H7 (cell line): ENCODE measurements at regions not wholly inside any gene's neighbourhood (a gene's known extent, or its start where the extent isn't known, plus 50 kb on each side); places are given as distances from the start of the nearest gene placed in this dataset.

Source experiments
- DNase-seq: peaks from one replicate; pipeline ENCODE4 v3.0.0; 2012
- H3K27me3 ChIP-seq: 2 replicates; pipeline ENCODE4 v1.6.0; 2011; ENCODE audit warnings: mild to moderate bottlenecking, low read length; ENCODE audit not compliant: control insufficient read depth, insufficient read depth
- H3K36me3 ChIP-seq: replicated peaks from 2 replicates; pipeline ENCODE4 v1.5.1; 2011; ENCODE audit warnings: low read length; ENCODE audit not compliant: control insufficient read depth, insufficient read depth
- H3K4me3 ChIP-seq: 2 replicates; pipeline ENCODE4 v1.5.1; 2011; ENCODE audit warnings: low read depth, mild to moderate bottlenecking, control low read depth, low read length, moderate library complexity; ENCODE audit not compliant: insufficient read depth

GRCh38 chr14:54129850-54130640 lies 173.4 kb upstream of the BMP4 start:
- H3K27me3 ChIP-seq, result no peaks in the 10 kb centered on the region
- H3K36me3 ChIP-seq, result no peaks in the 10 kb centered on the region
- DNase-seq, result no peak
- H3K4me3 ChIP-seq, result no peak overlapping the region

GRCh38 chr14:54132496-54132895 lies 175.9 kb upstream of the BMP4 start:
- Histone ChIP-seq H3K27me3 (no peaks in the 10 kb centered on the region), H3K4me3 (no peak overlapping the region), H3K36me3 (no peaks in the 10 kb centered on the region)
- DNase-seq, result no peak

GRCh38 chr14:54133896-54134295 lies 177.3 kb upstream of the BMP4 start:
- no peaks in the 10 kb centered on the region for H3K36me3 ChIP-seq
- no peak for DNase-seq
- no peaks in the 10 kb centered on the region for H3K27me3 ChIP-seq
- no peak overlapping the region for H3K4me3 ChIP-seq

- H3K4me3 ChIP-seq, result no peak overlapping the region
- H3K27me3 ChIP-seq, result no peaks in the 10 kb centered on the region
- no peak for DNase-seq
- no peaks in the 10 kb centered on the region for H3K36me3 ChIP-seq
These were observed 179.2 kb upstream of the BMP4 start for GRCh38 chr14:54135804-54136280.

GRCh38 chr14:54136894-54137613 lies 180.4 kb upstream of the BMP4 start:
- no peaks in the 10 kb centered on the region for H3K36me3 ChIP-seq
- no peak for DNase-seq
- H3K4me3 ChIP-seq, result no peak overlapping the region
- H3K27me3 ChIP-seq, result no peaks in the 10 kb centered on the region

GRCh38 chr14:54137614-54137961 lies 181.0 kb upstream of the BMP4 start:
- DNase-seq, result no peak

GRCh38 chr14:54138024-54138353 lies 181.4 kb upstream of the BMP4 start:
- DNase-seq, result no peak
- no peaks in the 10 kb centered on the region for H3K36me3 ChIP-seq
- H3K4me3 ChIP-seq, result no peak overlapping the region
- H3K27me3 ChIP-seq, result no peaks in the 10 kb centered on the region

More at GRCh38 chr14:54137614-54137961, 181.0 kb upstream of the BMP4 start:
- Histone ChIP-seq H3K27me3 (no peaks in the 10 kb centered on the region), H3K36me3 (no peaks in the 10 kb centered on the region), H3K4me3 (no peak overlapping the region)

GRCh38 chr14:54138354-54139038 lies 181.9 kb upstream of the BMP4 start:
- no peak overlapping the region for H3K4me3 ChIP-seq
- H3K36me3 ChIP-seq, result no peaks in the 10 kb centered on the region
- no peak for DNase-seq
- H3K27me3 ChIP-seq, result no peaks in the 10 kb centered on the region

- no peaks in the 10 kb centered on the region for H3K36me3 ChIP-seq
- H3K27me3 ChIP-seq, result no peaks in the 10 kb centered on the region
- H3K4me3 ChIP-seq, result no peak overlapping the region
- DNase-seq, result no peak
These were observed 183.9 kb upstream of the BMP4 start for GRCh38 chr14:54140551-54140950.

GRCh38 chr14:54146601-54147000 lies 190.0 kb upstream of the BMP4 start:
- Histone ChIP-seq H3K27me3 (no peaks in the 10 kb centered on the region), H3K36me3 (no peaks in the 10 kb centered on the region), H3K4me3 (no peak overlapping the region)
- DNase-seq, result no peak

- DNase-seq, result no peak
- H3K27me3 ChIP-seq, result no peaks in the 10 kb centered on the region
- H3K4me3 ChIP-seq, result no peak overlapping the region
- no peaks in the 10 kb centered on the region for H3K36me3 ChIP-seq
These were observed 190.7 kb upstream of the BMP4 start for GRCh38 chr14:54147282-54147681.

GRCh38 chr14:54147758-54148157 lies 191.1 kb upstream of the BMP4 start:
- DNase-seq, result no peak
- Histone ChIP-seq H3K27me3 (no peaks in the 10 kb centered on the region), H3K36me3 (no peaks in the 10 kb centered on the region), H3K4me3 (no peak overlapping the region)

GRCh38 chr14:54148251-54148650 lies 191.6 kb upstream of the BMP4 start:
- H3K4me3 ChIP-seq, result no peak overlapping the region
- DNase-seq, result no peak
- no peaks in the 10 kb centered on the region for H3K27me3 ChIP-seq
- no peaks in the 10 kb centered on the region for H3K36me3 ChIP-seq

GRCh38 chr14:54152351-54152750 lies 195.7 kb upstream of the BMP4 start:
- Histone ChIP-seq H3K27me3 (no peaks in the 10 kb centered on the region), H3K36me3 (no peaks in the 10 kb centered on the region), H3K4me3 (no peak overlapping the region)
- no peak for DNase-seq
